Muscle of leg (tissue), 3 donors: ENCODE measurements at regions not wholly inside any gene's neighbourhood (a gene's known extent, or its start where the extent isn't known, plus 50 kb on each side); places are given as distances from the start of the nearest gene placed in this dataset.

Source experiments
- DNase-seq: peaks from one replicate; pipeline ENCODE4 v3.0.0; 2013
- H3K27ac ChIP-seq: one replicate; pipeline ENCODE4 v1.5.1; 2013; ENCODE audit warnings: mild to moderate bottlenecking, low read length, control low read depth
- H3K27me3 ChIP-seq: one replicate; pipeline ENCODE4 v1.6.1; 2013; ENCODE audit warnings: low read length; ENCODE audit not compliant: control insufficient read depth, insufficient read depth
- H3K36me3 ChIP-seq: one replicate; pipeline ENCODE4 v1.6.1; 2013; ENCODE audit warnings: low read length; ENCODE audit not compliant: control insufficient read depth, insufficient read depth
- H3K4me1 ChIP-seq: one replicate; pipeline ENCODE4 v1.6.1; 2013; ENCODE audit warnings: low read length; ENCODE audit not compliant: control insufficient read depth, insufficient read depth
- H3K4me3 ChIP-seq: one replicate; pipeline ENCODE4 v1.5.1; 2013; ENCODE audit warnings: low read length, control low read depth
- H3K9me3 ChIP-seq: replicated peaks from 2 replicates; pipeline ENCODE4 v1.6.1; 2013; ENCODE audit warnings: low read depth, low read length; ENCODE audit not compliant: control insufficient read depth
- WGBS: methylation state at CpG from one replicate; pipeline ENCODE4 v1.1.5; 2013; ENCODE audit warnings: missing lambda C conversion rate; ENCODE audit not compliant: insufficient coverage; 5-methylcytosine and 5-hydroxymethylcytosine counted together

GRCh38 chr9:90259311-90260246, 383.0 kb downstream of the DIRAS2 start:
- Histone ChIP-seq H3K27me3 (no peaks in the 10 kb centered on the region), H3K27ac (no peak overlapping the region), H3K9me3 (peaks cover 7% of the 10 kb centered on the region), H3K4me1 (no peaks in the 10 kb centered on the region), H3K4me3 (no peak overlapping the region), H3K36me3 (no peaks in the 10 kb centered on the region)
- WGBS: 43% methylated on average over 1 of the region's 7 CpGs
- no peak for DNase-seq

DNA sequence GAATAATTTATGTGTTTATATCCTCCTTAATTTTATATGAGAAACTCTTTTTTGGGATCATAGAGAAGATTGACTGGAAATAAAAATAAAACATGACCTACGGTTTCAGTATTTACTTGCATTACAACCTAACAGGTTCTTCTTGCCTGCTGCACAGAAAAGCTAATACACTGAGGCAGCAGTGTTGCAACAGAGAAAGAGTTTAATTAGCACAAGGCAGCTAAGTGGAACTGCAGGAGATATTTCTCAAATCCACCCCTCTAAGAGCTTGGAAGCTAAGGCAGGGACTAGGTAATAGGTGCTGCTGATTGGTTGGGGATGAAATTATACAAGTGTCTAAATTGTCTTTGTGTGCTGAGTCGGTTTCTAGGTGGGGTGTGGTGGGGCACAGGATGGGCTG, 380.9 kb downstream of the DIRAS2 start:
- DNase-seq: no peak
- no peaks in the 10 kb centered on the region for H3K27me3 ChIP-seq
- H3K36me3 ChIP-seq: no peaks in the 10 kb centered on the region
- peaks cover 7% of the 10 kb centered on the region for H3K9me3 ChIP-seq
- WGBS: 78% methylated on average over 1 of the region's 2 CpGs
- H3K4me3 ChIP-seq: no peak overlapping the region
- H3K27ac ChIP-seq: no peak overlapping the region
- H3K4me1 ChIP-seq: no peaks in the 10 kb centered on the region

DNA sequence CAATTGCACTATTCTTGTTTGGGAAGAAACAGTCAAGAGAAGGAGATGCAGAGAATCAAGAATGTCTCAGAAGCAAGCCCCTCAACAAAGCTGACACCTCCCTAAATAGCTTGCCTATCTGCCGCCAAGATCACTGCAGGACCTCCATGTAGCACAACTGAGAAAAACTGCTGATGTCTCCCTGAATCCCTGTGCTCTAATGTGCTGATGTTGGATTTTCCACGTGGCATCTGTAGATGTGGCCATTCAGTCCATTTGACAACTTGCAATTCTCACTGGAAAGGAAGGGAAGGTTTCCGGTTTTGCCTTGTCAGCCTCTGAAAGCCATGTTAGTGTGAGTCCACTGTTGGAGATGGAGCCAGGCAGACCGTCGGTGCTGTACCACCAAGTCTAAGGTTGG, 374.0 kb downstream of the DIRAS2 start:
- Histone ChIP-seq H3K4me3 (no peak overlapping the region), H3K27me3 (no peaks in the 10 kb centered on the region), H3K9me3 (no peaks in the 10 kb centered on the region), H3K4me1 (no peaks in the 10 kb centered on the region), H3K27ac (no peak overlapping the region), H3K36me3 (no peaks in the 10 kb centered on the region)
- WGBS: 100% methylated on average over 1 of the region's 5 CpGs
- no peak for DNase-seq

- Histone ChIP-seq H3K27ac (no peak overlapping the region), H3K36me3 (no peaks in the 10 kb centered on the region), H3K27me3 (no peaks in the 10 kb centered on the region), H3K4me3 (no peak overlapping the region), H3K9me3 (no peaks in the 10 kb centered on the region), H3K4me1 (no peaks in the 10 kb centered on the region)
- DNase-seq: no peak
- whole genome bisulfite sequencing: no CpG with 5 or more reads among the region's 5 CpGs
These were observed 370.9 kb downstream of the DIRAS2 start for GRCh38 chr9:90271707-90272106.

GRCh38 chr9:90274725-90275124, 367.9 kb downstream of the DIRAS2 start:
- 68% methylated on average over 4 of the region's 4 CpGs for WGBS

DNA sequence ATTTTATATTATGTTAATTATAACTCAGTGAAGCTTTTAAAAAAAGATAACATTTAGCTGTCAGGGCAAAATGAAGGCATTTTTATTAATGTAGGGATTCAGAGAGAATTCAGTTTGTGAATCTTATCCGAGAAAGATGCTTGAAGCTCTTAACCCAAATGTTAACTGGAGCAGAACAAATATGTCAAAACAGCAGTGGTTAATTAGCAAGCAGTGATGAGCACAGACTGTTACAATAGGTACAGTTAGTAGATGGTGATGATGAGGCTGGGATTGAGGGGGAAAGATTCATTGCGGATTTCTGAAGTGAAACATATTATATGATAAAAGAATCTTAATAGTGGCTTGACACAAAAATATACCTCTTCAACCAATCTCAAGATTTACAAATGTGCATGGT, 356.7 kb downstream of the DIRAS2 start:
- H3K27me3 ChIP-seq: no peaks in the 10 kb centered on the region
- no peaks in the 10 kb centered on the region for H3K4me1 ChIP-seq
- no peaks in the 10 kb centered on the region for H3K9me3 ChIP-seq
- 71% methylated on average over 1 of the region's 2 CpGs for WGBS
- H3K4me3 ChIP-seq: no peak overlapping the region
- no peak overlapping the region for H3K27ac ChIP-seq
- no peak for DNase-seq
- H3K36me3 ChIP-seq: no peaks in the 10 kb centered on the region

More at GRCh38 chr9:90274725-90275124, 367.9 kb downstream of the DIRAS2 start:
- no peaks in the 10 kb centered on the region for H3K27me3 ChIP-seq
- H3K4me1 ChIP-seq: no peaks in the 10 kb centered on the region
- no peaks in the 10 kb centered on the region for H3K36me3 ChIP-seq
- H3K27ac ChIP-seq: no peak overlapping the region
- no peak overlapping the region for H3K4me3 ChIP-seq
- DNase-seq: no peak
- no peaks in the 10 kb centered on the region for H3K9me3 ChIP-seq

GRCh38 chr9:90287567-90288274, 354.9 kb downstream of the DIRAS2 start:
- H3K36me3 ChIP-seq: no peaks in the 10 kb centered on the region
- H3K27ac ChIP-seq: no peak overlapping the region
- no peak for DNase-seq
- WGBS: 40% methylated on average over 5 of the region's 9 CpGs
- H3K4me1 ChIP-seq: no peaks in the 10 kb centered on the region
- H3K4me3 ChIP-seq: no peak overlapping the region
- H3K27me3 ChIP-seq: no peaks in the 10 kb centered on the region
- no peaks in the 10 kb centered on the region for H3K9me3 ChIP-seq

- 69% methylated on average over 2 of the region's 2 CpGs for WGBS
- Histone ChIP-seq H3K4me1 (no peaks in the 10 kb centered on the region), H3K4me3 (no peak overlapping the region), H3K9me3 (no peaks in the 10 kb centered on the region), H3K27me3 (no peaks in the 10 kb centered on the region), H3K36me3 (no peaks in the 10 kb centered on the region), H3K27ac (no peak overlapping the region)
- DNase-seq: no peak
These were observed 354.4 kb downstream of the DIRAS2 start for GRCh38 chr9:90288275-90288639.

DNA sequence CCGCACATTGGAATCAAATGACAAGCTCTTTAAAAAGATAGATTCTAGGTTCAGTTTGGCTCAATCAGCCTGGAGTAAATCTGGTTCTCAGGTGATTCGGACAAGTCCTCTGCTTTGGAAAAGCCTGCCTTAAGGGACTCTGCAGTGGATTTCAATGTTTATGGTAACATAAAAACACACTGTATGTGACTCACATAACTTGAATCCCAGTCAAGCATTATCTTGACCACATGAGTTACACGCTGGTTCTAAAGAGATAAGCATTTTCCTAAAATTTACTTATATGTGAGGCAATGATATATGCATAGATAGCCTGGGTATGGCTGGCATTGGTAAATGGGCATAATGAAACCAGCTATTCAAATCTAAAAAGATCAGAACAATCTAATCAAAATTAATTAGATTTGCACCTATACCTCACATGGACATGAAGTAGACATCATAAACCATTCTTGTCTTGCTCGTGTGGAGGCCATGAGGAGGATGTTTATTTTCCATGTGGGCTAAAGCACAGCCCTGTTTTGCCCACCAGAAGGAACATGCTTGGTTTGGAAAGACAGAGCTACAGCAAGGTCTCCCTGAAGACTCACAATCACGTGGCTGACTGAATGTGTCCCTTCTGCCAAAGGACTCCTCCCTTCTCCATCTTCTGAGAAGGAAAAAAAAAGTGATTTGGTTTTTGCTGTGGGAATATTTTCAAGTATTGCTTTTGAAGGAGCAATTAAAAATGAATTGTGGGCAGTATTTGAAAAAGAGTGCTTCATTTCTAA, 351.7 kb downstream of the DIRAS2 start:
- Histone ChIP-seq H3K36me3 (no peaks in the 10 kb centered on the region), H3K9me3 (no peaks in the 10 kb centered on the region), H3K27me3 (no peaks in the 10 kb centered on the region), H3K27ac (no peak overlapping the region), H3K4me3 (no peak overlapping the region), H3K4me1 (no peaks in the 10 kb centered on the region)
- DNase-seq: peak; percentile 19
- WGBS: 75% methylated on average over 1 of the region's 5 CpGs

DNA sequence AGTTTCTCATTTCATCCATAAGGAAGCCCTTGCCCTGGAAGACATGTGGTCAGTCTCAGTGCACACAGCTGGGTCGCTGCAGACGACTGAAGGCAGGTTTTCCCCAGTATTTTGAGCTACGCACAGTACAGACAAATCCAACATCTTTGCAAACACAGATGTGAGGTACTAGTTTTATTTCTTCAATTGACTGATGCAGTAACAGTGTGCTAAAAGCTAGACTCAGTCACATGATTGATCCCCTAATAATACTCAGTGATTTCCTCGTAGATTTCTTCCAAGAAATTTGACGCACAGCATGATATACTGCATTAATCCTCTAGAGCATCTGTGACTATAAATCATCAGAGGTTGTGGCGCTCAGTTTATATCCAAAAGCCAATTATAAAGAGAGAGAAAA, 346.1 kb downstream of the DIRAS2 start:
- WGBS: no CpG with 5 or more reads among the region's 6 CpGs
- H3K27ac ChIP-seq: no peak overlapping the region

More for the DNA sequence above, 346.1 kb downstream of the DIRAS2 start:
- Histone ChIP-seq H3K36me3 (no peaks in the 10 kb centered on the region), H3K4me3 (no peak overlapping the region), H3K27me3 (no peaks in the 10 kb centered on the region), H3K4me1 (peaks cover 3% of the 10 kb centered on the region), H3K9me3 (no peaks in the 10 kb centered on the region)
- DNase-seq: peak; percentile 72
